Fibroblast of mammary gland (primary cell): ENCODE measurements at regions not wholly inside any gene's neighbourhood (a gene's known extent, or its start where the extent isn't known, plus 50 kb on each side); places are given as distances from the start of the nearest gene placed in this dataset.

Source experiments
- DNase-seq: peaks from one replicate; pipeline ENCODE4 v3.0.0-alpha.2; 2010; ENCODE audit warnings: low read depth
- H3K4me3 ChIP-seq: 2 replicates; pipeline ENCODE4 v1.5.1; 2011; ENCODE audit warnings: low read depth, mild to moderate bottlenecking, low read length, moderate library complexity; ENCODE audit not compliant: control insufficient read depth
- CTCF ChIP-seq: conservative IDR thresholded peaks from 2 replicates; pipeline ENCODE4 v1.5.1; 2011; ENCODE audit warnings: low read depth, low read length, inconsistent platforms; ENCODE audit not compliant: control insufficient read depth, insufficient read depth

DNA sequence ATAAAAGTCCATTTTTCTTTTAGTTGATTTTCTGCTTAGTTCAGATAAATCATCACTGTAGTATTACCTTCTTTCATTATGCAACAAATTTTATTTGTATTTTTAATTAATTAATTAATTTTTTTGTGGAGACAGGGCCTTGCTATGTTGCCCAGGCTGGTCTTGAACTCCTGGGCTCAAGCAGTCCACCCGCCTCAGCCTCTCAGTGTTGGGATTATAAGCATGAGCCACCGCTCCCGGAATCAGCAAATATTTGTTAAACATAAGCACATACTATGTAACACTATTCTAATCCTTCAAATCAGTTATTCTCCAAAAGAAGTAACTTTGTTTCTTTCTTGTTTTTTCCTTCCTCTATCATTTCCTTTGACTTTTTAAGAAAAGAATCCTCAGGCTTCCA lies 584.8 kb upstream of the ANKRD30A start:
- no peak overlapping the region for H3K4me3 ChIP-seq
- no peak for DNase-seq
- TF ChIP-seq CTCF = no peak

GRCh38 chr10:36538953-36539586 lies 586.3 kb upstream of the ANKRD30A start:
- peak; percentile 91 for DNase-seq
- H3K4me3 ChIP-seq = no peak overlapping the region
- TF ChIP-seq CTCF = no peak

- DNase-seq = peak; percentile 98
- TF ChIP-seq CTCF = no peak
- no peak overlapping the region for H3K4me3 ChIP-seq
Observed at GRCh38 chr10:36534471-36535002, 590.9 kb upstream of the ANKRD30A start.

GRCh38 chr10:36533861-36534260 lies 591.5 kb upstream of the ANKRD30A start:
- TF ChIP-seq CTCF = no peak
- H3K4me3 ChIP-seq = no peak overlapping the region
- DNase-seq = no peak

DNA sequence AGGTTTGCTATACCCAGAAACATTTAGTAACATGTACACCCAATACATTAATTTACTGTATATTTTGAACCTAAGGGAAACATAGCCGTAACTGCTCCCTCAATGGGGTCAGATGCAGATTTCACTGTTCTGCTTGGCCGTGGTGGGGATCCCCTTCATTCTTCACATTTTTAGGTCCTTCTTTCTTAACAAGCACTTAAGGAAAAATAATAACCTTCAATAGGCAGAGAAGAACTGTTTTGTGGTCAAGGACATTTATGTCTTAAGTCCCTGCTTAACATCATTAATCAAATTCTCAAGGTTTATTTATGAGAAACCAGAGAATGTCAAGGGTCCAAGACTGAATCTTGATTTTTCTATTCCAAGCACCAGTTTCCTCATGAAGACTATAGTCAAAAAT lies 592.1 kb upstream of the ANKRD30A start:
- TF ChIP-seq CTCF = no peak
- no peak overlapping the region for H3K4me3 ChIP-seq
- DNase-seq = no peak

- no peak overlapping the region for H3K4me3 ChIP-seq
- peak; percentile 81 for DNase-seq
- TF ChIP-seq CTCF = no peak
Observed at GRCh38 chr10:36531621-36532020, 593.8 kb upstream of the ANKRD30A start.
